ENCODE measurements at regions not wholly inside any gene's neighbourhood (a gene's known extent, or its start where the extent isn't known, plus 50 kb on each side); places are given as distances from the start of the nearest gene placed in this dataset.

DNA sequence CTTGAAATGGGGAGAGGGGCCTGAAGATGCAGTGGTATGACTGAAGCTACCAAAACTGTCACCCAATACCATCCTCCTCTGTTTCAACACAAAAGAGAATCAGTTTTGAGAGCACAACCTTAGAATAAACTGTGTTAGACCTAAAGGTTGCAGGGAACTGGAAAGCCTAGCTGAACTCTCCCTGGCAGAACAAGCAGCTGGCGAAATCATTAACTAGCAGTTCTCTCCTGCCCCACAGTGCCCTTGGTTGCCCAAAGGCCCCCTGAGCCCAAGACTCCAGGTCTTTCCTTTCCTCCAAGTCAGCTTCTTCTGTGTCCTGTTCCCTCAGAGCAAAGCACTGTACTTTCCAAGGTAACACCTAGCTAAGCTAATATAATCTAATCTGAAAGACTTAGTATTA is 135.4 kb upstream of the SLC30A5 start:
- no peak for DNase-seq

DNA sequence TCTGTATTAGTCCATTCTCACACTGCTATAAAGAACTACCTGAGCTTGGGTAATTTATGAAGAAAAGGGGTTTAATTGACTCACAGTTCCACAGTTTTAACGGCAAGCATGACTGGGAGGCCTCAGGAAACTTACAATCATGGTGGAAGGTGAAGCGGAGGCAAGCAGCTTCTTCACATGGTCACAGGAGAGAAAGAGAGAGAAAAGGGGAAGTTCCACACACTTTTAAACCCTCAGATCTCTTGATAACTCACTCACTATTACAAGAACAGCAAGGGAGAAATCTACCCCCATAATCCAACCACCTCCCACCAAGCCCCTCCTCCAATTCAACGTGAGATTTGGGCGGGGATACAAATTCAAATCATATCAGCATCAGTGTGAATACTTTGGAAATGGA is 133.4 kb upstream of the SLC30A5 start:
- DNase-seq: no peak

DNA sequence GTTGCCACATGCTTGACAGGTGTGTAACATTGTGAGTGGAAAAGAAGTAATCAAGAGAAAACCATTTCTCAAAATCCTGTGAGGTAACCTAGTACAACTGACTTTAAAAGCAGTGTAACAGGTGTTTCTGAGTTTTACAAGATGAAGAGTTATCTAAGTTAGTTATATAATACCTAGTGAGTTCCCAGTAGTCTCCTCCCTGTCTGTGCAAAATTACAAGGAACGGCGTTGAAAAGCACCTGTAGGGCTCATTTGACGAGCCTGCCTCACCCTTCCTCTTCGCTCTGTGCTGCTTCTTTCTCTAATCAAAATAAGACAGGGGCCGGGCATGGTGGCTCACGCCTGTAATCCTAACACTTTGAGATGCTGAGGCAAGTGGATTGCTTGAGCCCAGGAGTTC is 132.9 kb upstream of the SLC30A5 start:
- DNase-seq: no peak

DNA sequence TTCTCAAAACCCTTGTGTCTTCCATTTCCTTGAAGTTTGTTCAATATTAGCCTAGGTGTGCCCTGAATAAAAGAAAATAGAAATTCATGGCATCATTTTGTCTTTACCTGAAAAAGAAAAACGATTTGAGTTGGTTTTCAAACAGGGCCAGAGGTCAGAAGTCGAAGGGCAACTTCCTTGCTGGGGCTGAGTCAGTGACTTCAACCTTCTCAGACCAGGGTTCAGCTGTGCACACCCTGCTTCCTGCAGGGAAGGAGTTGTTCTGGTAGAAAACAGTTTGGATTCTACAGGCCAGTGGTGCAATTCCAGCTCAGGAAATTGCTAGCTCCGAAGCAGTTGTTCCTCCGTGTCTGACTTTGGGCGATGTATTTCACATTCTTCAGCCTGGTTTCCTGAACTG is 132.1 kb upstream of the SLC30A5 start:
- no peak for DNase-seq

DNA sequence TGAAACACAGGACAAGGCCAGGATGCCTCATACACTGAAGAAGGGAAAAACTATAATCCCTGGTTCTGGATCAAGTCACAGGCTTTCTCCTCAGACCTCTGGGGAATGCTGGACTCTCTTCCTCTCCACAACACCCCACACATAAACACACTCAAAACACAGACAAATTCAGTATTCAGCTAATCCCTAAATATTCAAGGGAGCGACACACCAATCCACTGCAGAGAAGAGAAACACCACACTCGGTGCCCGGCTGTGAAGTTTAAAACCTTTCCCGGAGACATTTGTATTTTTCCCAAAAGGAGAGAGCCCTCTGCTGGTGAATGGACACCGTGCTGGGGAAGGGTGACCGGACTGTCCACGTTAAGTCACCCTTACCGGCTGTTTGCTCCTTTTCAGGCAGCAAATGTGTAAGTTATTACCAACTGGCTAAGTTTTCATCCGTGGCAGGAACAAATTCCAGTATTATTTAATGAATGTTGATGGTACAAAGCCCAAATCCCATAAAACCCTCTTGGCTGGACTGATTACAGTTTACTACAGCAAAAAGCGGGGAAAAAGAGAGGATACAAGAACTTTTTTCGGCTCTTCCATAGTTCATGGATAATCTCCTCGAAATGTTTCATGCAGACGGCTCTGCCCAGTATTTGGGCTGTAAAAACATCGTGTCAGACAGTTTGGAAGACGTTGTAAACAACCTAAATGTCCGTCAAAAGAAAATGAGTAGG is 130.9 kb upstream of the SLC30A5 start:
- peak; percentile 57 for DNase-seq

DNA sequence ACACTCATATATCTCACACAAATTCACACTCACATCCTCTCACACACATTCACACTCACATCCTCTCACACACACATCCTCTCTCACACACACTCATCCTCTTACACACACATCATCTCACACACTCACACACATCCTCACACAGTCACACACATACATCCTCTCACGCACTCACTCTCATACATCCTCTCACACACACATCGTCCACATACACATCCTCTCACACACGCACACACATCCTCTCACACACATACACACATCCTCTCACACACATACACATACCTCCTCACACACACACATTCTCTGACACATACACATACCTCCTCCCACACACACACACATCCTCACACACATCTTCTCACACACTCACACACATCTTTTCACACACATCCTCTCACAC is 129.1 kb upstream of the SLC30A5 start:
- DNase-seq: no peak

DNA sequence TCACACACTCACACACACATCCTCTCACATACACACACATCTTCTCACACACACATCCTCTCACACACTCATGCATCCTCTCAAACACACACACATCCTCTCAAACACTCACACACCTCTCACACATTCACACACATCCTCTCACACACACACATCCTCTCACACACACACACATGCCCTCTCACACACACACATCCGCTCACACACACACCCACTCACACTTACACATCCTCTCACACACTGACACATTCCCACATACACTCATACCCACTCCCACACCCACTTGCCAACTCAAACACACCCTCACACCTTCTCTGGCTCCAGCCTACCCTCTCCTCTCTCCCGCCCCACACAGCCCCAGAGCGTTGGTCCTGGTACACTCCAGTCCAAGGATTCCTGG is 127.9 kb upstream of the SLC30A5 start:
- no peak for DNase-seq

DNA sequence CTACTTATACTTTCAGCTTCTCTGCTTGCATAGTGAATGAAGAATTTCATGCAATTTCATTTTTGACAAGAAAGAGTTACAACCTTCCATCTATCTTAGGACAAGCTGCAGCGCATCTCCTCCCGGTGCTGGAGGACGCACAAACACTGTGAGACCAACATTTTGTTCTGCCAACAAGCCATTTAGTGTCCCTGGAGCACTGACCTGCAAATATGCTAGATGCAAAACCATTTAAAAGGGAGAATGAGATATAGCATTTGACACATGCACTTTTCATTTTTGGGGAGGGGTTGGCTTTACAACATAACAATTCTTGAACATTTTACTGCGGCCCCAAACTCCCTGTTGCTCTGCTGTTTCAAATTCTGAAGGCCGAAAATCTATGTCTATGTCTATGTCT is 127.2 kb upstream of the SLC30A5 start:
- no peak for DNase-seq

DNA sequence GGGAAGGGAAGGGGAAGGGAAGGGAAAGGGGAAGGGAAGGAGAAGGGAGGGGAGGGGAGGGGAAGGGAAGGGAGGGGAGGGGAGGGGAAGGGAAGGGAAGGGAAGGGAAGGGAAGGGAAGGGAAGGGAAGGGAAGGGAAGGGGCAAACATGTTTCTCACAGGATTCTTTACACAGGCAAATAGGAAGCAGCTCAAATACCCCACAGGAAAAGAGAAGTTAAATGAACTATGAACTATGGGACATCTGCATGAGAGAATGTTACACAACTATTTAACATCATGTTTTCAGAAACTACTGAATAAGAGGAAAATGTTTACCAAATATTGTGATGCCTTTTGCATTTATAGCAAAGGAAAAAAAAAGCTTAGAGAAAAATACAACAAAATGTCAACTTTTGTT is 125.4 kb upstream of the SLC30A5 start:
- DNase-seq: no peak

DNA sequence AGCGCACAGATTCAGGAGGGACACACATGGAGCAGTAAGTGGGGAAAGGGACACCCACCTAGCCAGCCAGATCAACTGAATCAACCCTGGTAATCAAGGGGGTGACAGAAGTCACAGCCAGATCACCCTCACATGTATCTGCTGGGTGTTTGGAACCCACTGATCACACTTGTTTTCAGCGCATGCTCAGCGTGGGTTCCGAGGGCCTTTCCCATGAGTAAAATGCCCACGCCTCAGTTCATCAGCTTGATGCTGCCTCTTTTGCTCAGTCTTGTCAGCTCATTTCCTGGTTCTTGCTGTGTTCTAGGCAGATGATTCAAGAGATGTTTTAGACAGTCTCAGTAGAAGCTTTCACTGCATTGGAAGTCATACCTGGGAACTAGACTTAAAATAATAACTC is 123.2 kb upstream of the SLC30A5 start:
- no peak for DNase-seq

DNA sequence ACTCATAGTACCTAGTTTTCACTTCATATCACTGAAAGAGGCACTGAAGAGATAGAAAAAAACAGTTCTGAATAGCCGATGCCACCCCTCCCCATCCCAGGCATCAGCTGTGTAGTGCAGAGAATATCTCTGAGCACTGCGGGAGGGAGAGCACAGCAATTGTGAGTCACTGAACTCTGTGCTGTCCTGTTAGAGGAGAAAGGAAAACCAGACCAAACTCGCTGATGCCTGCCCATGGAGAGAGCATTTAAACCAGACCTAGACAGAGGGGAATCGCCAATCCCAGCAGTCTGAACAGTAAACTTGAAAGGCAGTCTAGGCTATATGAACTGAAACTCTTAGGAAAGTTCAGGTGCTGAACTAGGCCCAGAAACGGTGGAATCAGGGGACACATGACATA is 120.1 kb upstream of the SLC30A5 start:
- no peak for DNase-seq

DNA sequence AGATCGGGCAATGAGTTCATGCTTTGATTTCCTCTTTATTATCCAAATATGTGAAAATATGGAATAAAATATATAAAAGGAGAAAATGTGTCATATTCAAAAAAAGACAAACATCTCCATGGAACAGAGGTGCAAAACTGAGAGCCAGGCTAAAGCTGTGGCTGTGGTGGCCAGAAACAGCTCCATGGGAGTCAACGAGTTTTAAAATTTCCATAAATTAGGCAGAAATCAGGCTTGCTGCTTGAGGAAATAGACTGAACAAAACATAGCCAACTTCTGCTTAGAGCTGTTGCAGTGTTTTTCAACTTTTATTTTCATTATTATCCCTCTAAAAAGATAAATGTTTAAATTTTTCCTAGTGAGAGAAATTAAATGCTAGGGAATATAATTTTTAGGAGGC is 110.8 kb upstream of the SLC30A5 start:
- no peak for DNase-seq

DNA sequence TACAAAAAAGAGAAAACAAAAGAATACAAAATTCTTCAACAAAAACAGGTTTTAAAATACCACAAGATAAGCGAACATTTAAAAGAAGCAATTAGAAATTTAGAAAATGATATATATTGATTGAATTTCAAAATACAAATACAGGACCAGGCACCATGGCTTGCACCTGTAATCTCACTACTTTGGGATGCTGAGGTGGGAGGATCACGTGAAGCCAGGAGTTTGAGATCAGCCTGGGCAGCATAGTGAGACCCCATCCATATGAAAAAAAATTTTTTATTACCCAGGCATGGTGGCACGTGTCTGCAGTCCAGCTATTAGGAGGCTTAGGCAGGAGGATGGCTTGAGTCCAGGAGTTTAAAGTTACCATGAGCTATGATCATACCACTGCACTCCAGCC is 109.9 kb upstream of the SLC30A5 start:
- DNase-seq: no peak

DNA sequence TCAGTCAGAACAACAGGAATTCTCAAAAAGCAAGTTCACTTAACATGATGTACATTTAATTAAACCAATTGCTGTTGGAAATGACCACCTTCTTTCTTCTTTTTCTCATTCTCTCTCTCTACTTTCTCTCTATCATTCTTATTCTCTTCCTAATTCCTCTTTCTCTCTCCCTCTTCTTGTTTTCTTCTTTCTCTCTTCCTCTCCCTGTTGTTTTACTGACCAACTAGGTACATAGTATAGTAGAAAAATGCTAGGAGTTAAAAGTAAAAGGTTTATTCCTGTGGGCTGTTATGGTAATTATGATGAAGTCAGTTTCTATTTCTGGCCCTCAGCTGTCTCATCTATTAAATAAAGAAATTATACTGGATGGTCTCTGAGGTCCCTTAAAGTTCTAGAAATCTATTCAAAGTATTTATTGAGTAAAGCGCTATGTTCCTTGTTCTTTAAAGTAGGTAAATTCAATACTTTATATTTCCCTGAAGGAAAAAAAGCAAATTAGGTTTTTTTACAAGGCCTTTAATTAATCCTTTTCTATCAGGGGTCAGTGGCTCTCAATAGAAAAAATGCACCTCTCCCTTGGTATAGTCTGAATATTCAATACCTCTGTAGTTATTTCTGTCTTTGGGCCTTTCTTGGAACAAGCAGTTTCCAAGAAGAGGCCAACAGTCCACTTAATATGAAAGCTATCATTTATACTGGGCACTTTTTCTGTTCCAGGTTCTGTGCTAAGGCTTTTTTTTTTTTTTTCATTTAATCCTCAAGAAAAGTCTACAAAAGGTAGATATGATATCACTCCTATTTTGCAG is 102.3 kb upstream of the SLC30A5 start:
- DNase-seq: no peak

DNA sequence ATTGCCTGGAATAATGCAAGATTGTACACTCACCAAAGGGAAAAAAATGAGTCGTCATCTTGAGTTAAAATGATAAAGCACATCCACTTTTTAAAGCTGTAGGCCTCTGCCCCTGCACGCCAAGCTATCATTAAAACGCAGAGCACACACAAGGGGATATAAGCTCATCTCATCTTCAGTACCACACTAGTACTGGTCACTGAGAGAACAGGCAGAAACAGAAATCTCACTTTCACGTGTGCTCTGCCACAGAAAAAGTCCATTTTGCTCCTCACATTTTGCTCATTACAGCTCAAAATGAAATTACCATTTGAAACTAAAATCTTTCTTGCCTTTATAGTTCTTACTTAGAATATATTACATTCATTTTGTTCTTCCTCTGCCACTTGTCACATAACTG is 99.2 kb upstream of the SLC30A5 start:
- no peak for DNase-seq

DNA sequence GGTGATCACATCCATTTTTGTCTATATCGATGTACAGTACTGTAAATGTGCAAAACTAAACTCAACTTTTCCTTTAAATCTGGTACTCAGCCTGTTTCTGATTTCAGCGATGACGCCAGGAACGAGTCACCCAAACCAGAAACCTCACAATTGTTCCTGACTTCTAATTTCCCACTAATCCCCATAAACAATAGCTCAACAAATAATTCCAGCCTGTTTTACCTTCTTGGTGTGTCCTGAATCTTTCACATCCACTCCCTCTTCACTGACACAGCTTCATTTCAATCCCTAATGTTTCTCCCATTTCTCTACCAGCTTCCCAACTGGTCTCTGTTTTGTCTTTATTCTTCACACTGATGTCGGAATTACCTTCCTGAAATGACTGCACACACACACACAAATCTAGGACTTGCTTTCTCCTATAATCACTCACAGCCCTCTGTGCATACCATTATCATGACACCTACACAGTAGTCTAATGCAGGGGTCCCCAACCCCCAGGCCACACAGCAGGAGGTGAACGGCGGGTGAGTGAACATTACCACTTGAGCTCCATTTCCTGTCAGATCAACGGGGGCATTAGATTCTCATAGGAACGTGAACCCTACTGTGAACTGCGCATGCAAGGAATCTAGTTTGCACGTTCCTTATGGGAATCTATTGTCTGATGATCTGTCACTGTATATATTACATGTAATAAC is 97.8 kb upstream of the SLC30A5 start:
- DNase-seq: no peak

DNA sequence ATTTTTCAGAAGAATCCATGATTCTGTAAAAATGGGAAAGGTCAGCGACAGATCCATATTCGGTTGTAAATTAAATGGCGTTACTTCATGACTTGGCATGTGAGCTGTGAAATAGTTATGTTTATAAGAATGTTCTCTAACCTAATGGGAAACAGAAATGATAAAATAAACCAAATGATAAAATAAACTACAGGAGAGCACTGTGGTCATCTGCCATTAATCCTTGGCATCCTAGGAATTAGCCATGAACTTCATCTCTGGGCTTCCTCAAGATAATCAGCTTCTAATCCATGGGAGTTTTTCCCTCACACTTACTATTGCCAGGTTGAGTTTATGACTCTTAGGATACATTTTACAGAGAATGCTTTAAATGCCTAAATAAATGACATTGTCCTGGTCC is 94.6 kb upstream of the SLC30A5 start:
- DNase-seq: no peak

DNA sequence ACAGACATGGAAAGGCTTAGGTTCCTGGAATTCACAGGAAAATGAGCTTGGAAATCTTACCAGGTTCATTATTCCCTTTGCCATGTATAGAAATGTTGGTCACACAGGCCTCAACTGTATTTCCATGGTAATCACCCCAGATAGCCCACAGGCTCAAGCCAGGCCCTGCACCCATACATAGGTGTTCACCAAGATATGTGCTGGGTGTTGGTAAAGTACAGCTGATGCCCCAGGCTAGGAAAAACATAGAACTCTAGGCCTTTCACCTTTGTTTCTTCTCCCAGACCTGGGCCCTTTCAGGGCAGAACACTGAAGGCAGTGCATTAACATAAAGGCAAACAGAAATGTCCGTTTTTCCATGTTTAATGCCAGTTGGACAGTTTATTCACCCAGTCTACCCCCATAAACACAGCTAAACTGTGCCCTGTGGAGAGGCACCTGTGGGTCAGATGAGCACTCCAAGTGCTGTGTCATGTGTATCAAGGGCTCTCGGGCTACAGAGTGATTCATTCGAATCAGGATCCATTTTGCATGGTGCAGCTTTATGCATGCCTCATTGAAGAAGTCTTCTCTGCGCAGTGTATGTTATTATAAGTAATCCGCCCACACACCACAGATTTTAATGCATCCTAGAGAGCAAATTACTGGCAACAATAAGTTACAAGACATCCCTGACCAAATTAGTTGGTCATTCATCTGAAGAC is 93.4 kb upstream of the SLC30A5 start:
- no peak for DNase-seq

DNA sequence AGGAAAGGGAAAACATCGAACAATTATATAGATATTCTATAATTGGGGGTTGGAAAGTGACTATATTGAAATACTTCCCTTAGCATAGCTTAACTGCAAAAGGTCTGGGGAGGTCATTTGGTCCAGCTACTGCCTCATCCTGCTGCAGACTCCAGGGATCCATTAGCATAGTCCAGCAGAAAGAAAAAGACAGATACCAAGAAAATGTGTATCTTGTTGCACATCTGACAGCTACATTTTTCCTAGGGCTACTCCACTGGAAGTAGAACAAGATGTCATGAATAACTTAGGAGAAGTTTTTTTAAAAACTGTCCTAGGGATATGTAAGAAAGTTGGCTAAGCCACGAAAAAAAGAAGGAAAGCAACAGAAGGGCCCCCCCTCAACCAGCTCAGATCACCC is 92.9 kb upstream of the SLC30A5 start:
- DNase-seq: no peak

DNA sequence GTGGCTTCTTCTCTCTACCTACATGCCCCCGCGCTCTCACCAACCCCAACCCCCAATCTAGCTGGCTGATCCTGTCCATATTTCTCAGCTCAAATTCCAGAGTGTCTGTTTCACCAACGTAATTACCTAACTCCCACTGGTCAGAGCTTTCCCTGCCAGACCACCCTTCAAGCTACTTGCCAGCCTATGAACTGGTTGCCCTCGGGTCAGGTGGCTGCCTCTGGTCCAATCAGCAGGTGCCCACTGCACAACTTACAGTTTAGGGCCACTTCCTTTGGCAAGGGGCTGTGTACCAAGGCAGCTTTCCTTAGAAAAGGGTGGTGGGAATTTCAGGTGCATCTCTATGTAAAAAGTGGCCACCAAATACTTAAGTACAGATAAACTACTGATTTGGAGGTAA is 92.2 kb upstream of the SLC30A5 start:
- DNase-seq: no peak

DNA sequence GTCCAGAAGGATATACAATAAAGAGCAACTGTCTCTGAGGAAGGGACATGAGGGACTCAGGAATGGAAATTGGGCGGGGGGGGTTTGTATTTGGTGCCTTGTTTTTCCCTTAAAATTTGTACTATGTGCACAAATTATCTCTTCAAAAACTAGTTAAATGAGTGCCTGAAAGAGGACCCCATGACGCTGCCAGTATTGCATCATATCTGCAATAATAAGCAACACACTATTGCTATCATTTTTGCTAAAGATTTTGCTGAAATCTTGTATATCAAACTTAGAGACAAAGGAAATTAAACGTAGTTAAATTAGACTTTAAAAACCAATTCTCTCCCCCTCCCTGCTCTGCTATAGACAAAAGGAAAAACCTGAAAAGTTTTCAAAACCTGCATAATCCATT is 89.7 kb upstream of the SLC30A5 start:
- no peak for DNase-seq

DNA sequence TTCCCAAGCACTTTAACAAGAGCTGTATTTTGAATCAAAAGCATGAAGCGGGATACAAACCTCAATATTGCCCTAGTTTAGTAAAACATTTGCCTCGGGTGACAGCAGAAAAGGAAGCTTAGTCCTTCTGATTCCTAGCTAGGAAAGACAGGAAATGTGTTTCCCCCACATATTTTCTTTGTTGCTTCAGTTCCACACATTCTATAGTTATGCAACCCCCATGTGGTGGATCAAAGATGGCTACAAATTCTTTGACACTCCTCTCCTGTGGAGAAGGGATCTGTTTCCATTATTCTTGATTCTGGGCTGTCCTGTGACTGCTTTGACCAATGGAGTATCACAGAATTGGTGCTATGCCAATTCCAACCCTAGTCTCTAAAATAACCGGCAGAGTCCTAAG is 89.1 kb upstream of the SLC30A5 start:
- no peak for DNase-seq

DNA sequence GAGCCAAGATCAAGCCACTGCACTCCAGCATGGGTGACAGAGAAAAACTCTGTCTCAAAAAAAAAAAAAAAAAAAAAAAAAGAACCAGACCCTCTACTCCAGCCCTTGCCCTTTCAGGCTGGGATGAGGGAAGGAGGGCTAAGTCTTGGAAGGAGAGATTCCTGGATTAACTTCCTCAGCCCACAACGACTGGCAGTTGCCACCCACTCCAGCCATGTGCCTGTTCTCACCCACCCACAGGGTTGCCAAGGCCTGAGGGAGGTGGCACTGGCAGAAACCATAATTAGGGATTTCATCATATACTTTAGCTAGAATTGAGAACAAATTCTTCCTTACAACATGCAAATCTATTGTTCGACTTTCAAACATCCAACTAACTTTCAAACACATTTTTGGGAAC is 87.8 kb upstream of the SLC30A5 start:
- no peak for DNase-seq

DNA sequence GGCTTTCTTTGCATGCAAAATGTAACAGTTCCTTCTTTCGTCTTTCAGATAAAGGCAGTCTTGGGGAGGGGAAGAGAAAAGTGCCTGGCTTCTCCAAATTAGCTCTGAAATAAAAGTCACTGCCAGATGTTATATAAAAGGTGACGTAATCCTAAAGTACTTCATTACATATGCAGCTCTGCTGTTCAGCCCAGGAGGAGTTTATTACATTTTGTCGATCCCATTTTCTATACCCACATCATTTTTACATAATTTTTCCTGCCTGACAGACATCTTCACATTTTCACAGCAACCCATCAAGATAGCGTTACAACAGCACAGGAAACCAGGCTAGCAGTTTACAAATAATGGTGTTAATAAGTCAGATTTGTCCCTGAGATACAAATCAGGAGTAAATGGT is 86.7 kb upstream of the SLC30A5 start:
- peak; percentile 5 for DNase-seq

All from NCI-H510A treated with DMSO at 0.1 percent for 48 hours (cell line).